ENCODE measurements at regions not wholly inside any gene's neighbourhood (a gene's known extent, or its start where the extent isn't known, plus 50 kb on each side); places are given as distances from the start of the nearest gene placed in this dataset.

- no peaks in the 10 kb centered on the region for H3K27me3 ChIP-seq (ENCODE audit: insufficient read depth, low read length)
- no peaks in the 10 kb centered on the region for H3K4me1 ChIP-seq (ENCODE audit: insufficient read depth, low read length)
- no peaks in the 10 kb centered on the region for H3K4me1 Mint-ChIP-seq
- H2BK20ac ChIP-seq (ENCODE audit: low read depth, low read length, poor library complexity, severe bottlenecking), result no peak overlapping the region
- no peak overlapping the region for H3T11ph ChIP-seq (ENCODE audit: low read length)
- H2AK5ac ChIP-seq (ENCODE audit: insufficient read length, low read length), result no peak overlapping the region
- H3K18ac ChIP-seq (ENCODE audit: insufficient read length, low read depth, low read length), result no peak overlapping the region
- 0 out of 5 replicates have a peak, but pooled peaks cover 0 to 3% of the 10 kb centered on the region in 2 experiments for H3K9me3 Mint-ChIP-seq
- H3K4me3 Mint-ChIP-seq, result no peak overlapping the region
- no peak overlapping the region for H3K4me2 ChIP-seq (ENCODE audit: insufficient read depth, insufficient read length, low read length)
- no CpG with 5 or more reads among the region's 3 CpGs for WGBS (ENCODE audit: extremely low coverage, insufficient read length, low lambda C conversion rate)
- H4K20me1 ChIP-seq (ENCODE audit: control insufficient read depth, insufficient read depth, insufficient read length), result no peaks in the 10 kb centered on the region
- no peak overlapping the region for H4K91ac ChIP-seq (ENCODE audit: insufficient read length, low read depth, low read length)
- no peak overlapping the region for H3K14ac ChIP-seq (ENCODE audit: insufficient read depth, low read length)
- H3K56ac ChIP-seq (ENCODE audit: insufficient read length, low read depth, low read length), result no peak overlapping the region
- H4K8ac ChIP-seq (replicated peaks; ENCODE audit: insufficient read length, low read depth, low read length), result no peak overlapping the region
- no peak overlapping the region for H2BK15ac ChIP-seq (ENCODE audit: low read depth, low read length)
- H4K5ac ChIP-seq (ENCODE audit: insufficient read length, low read depth, low read length), result no peak overlapping the region
- H3K4ac ChIP-seq (ENCODE audit: low read depth, low read length), result no peak overlapping the region
- H3K36me3 Mint-ChIP-seq (ENCODE audit: insufficient read depth in 1 of 3, low read depth in 3 of 3), result no peaks in the 10 kb centered on the region; a peak in 1 of 7 replicates
- no peaks in the 10 kb centered on the region; the same call in 1 of the 2 replicates for H3K27me3 Mint-ChIP-seq (ENCODE audit: low read depth)
- no peak for DNase-seq
- H3K23ac ChIP-seq (ENCODE audit: insufficient read length, low read depth, low read length), result no peak overlapping the region
- H3K9me3 ChIP-seq (ENCODE audit: control insufficient read depth, low read depth, low read length), result no peaks in the 10 kb centered on the region
- H2BK12ac ChIP-seq (ENCODE audit: insufficient read length, low read depth, low read length), result no peak overlapping the region
- H3K79me1 ChIP-seq (ENCODE audit: insufficient read depth, low read depth, low read length, poor library complexity, severe bottlenecking), result no peaks in the 10 kb centered on the region
- H3K79me2 ChIP-seq (ENCODE audit: insufficient read depth, low read length), result no peaks in the 10 kb centered on the region
- no peak for TF ChIP-seq CTCF (conservative IDR thresholded peaks at IDR 0.05)
- no peak overlapping the region for H3K27ac ChIP-seq (ENCODE audit: insufficient read length, low read depth, low read length)
- no peaks in the 10 kb centered on the region for H3K23me2 ChIP-seq (ENCODE audit: insufficient read length, low read depth, low read length, poor library complexity, severe bottlenecking)
- no peak overlapping the region for H2BK5ac ChIP-seq (ENCODE audit: insufficient read length, low read length)
- no peak overlapping the region for H2BK120ac ChIP-seq (ENCODE audit: low read depth, low read length, poor library complexity, severe bottlenecking)
- H3K27ac Mint-ChIP-seq, result no peak overlapping the region
- no peak overlapping the region for H3K9ac ChIP-seq (ENCODE audit: extremely low read depth, insufficient read length, low read length)
- no peak overlapping the region for H2AFZ ChIP-seq (ENCODE audit: low read length)
Observed at GRCh38 chr4:14581741-14582140, 420.5 kb upstream of the CPEB2 start.

Data from H9 (cell line).